ENCODE measurements at regions not wholly inside any gene's neighbourhood (a gene's known extent, or its start where the extent isn't known, plus 50 kb on each side); places are given as distances from the start of the nearest gene placed in this dataset.

- H3K27ac Mint-ChIP-seq: no peak overlapping the region
- H3K27me3 ChIP-seq (ENCODE audit: insufficient read depth, low read length): no peaks in the 10 kb centered on the region
- no peaks in the 10 kb centered on the region for H3K9me3 Mint-ChIP-seq
- H3K27ac ChIP-seq (ENCODE audit: insufficient read length, low read depth, low read length): no peak overlapping the region
- no peaks in the 10 kb centered on the region for H3K23me2 ChIP-seq (ENCODE audit: insufficient read length, low read depth, low read length, poor library complexity, severe bottlenecking)
- no peak overlapping the region for H3K56ac ChIP-seq (ENCODE audit: insufficient read length, low read depth, low read length)
- no peak overlapping the region for H2BK12ac ChIP-seq (ENCODE audit: insufficient read length, low read depth, low read length)
- H3K4me1 ChIP-seq (ENCODE audit: insufficient read depth, low read length): no peaks in the 10 kb centered on the region
- H3K4me3 Mint-ChIP-seq: no peak overlapping the region
- no peak overlapping the region for H3K4me2 ChIP-seq (ENCODE audit: insufficient read depth, insufficient read length, low read length)
- H3T11ph ChIP-seq (ENCODE audit: low read length): no peak overlapping the region
- H4K20me1 ChIP-seq (ENCODE audit: control insufficient read depth, insufficient read depth, insufficient read length): no peaks in the 10 kb centered on the region
- no peak for TF ChIP-seq CTCF (conservative IDR thresholded peaks at IDR 0.05)
- H3K4me1 Mint-ChIP-seq: no peaks in the 10 kb centered on the region
- no peak overlapping the region for H3K14ac ChIP-seq (ENCODE audit: insufficient read depth, low read length)
- H3K4ac ChIP-seq (ENCODE audit: low read depth, low read length): no peak overlapping the region
- H2BK5ac ChIP-seq (ENCODE audit: insufficient read length, low read length): no peak overlapping the region
- H3K27me3 Mint-ChIP-seq (ENCODE audit: low read depth): no peaks in the 10 kb centered on the region
- H3K9me3 ChIP-seq (ENCODE audit: control insufficient read depth, low read depth, low read length): no peaks in the 10 kb centered on the region
- no CpG with 5 or more reads among the region's 4 CpGs for WGBS (ENCODE audit: extremely low coverage, insufficient read length, low lambda C conversion rate)
- no peaks in the 10 kb centered on the region for H3K79me2 ChIP-seq (ENCODE audit: insufficient read depth, low read length)
- H3K18ac ChIP-seq (ENCODE audit: insufficient read length, low read depth, low read length): no peak overlapping the region
- no peak overlapping the region for H2BK15ac ChIP-seq (ENCODE audit: low read depth, low read length)
- no peak overlapping the region for H4K91ac ChIP-seq (ENCODE audit: insufficient read length, low read depth, low read length)
- H3K36me3 Mint-ChIP-seq (ENCODE audit: insufficient read depth in 1 of 3, low read depth in 3 of 3): no peaks in the 10 kb centered on the region
- no peak overlapping the region for H3K23ac ChIP-seq (ENCODE audit: insufficient read length, low read depth, low read length)
- H2BK20ac ChIP-seq (ENCODE audit: low read depth, low read length, poor library complexity, severe bottlenecking): no peak overlapping the region
- H3K9ac ChIP-seq (ENCODE audit: extremely low read depth, insufficient read length, low read length): no peak overlapping the region
- no peak for DNase-seq
- H4K8ac ChIP-seq (replicated peaks; ENCODE audit: insufficient read length, low read depth, low read length): no peak overlapping the region
- H4K5ac ChIP-seq (ENCODE audit: insufficient read length, low read depth, low read length): no peak overlapping the region
- H2BK120ac ChIP-seq (ENCODE audit: low read depth, low read length, poor library complexity, severe bottlenecking): no peak overlapping the region
- H3K79me1 ChIP-seq (ENCODE audit: insufficient read depth, low read depth, low read length, poor library complexity, severe bottlenecking): no peaks in the 10 kb centered on the region
- H2AFZ ChIP-seq (ENCODE audit: low read length): no peak overlapping the region
- H2AK5ac ChIP-seq (ENCODE audit: insufficient read length, low read length): no peak overlapping the region
Observed at GRCh38 chr6:133062077-133062476, 179.1 kb upstream of the EYA4 start.
